ENCODE measurements at regions not wholly inside any gene's neighbourhood (a gene's known extent, or its start where the extent isn't known, plus 50 kb on each side); places are given as distances from the start of the nearest gene placed in this dataset.

DNA sequence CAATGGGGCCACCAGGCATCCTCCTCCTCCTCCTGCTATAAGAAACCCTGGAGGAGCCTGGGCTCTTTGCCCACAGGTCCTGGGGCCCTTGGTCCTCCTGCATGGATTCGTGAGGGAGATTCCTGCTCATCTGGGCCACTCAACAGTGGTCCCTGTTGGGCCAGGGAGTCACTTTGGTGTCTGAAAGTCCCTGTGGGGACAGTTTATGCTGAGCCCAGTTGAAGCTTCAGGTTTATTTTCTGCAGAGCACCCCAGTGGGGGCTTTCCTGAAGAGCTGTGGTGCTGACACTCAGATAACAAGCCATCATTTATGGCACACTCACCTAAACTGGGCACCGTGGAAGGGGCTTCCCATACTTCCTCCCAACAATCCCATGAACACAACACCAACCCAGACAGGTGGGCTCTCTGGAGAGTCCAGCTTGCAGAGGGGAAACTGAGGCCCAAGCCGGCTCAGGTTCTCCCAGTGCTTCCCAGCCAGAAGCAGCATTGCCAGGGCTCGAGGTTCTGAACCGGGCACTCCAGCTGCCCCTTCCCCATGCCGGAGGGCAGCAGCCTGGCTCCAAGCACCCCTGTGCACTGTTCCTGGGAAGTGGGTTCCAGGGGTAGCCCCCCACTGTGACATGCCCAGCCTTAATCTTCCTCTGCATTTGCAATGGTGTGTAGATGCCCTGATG, 91.3 kb downstream of the MYEOV start:
- no peak for TF ChIP-seq CTCF (conservative IDR thresholded peaks at IDR 0.05; ENCODE audit: low read depth, low read length)
- TF ChIP-seq EZH2phosphoT487 (IDR thresholded peaks at IDR 0.05; ENCODE audit: borderline replicate concordance, low read length) = no peak
- TF ChIP-seq EZH2 (IDR thresholded peaks at IDR 0.05; ENCODE audit: low read length, unreplicated experiment) = no peak
